Left lung (tissue), 4 donors: ENCODE measurements at regions not wholly inside any gene's neighbourhood (a gene's known extent, or its start where the extent isn't known, plus 50 kb on each side); places are given as distances from the start of the nearest gene placed in this dataset.
"Not testable (repeated sequence)": the region's sequence is repeated elsewhere in the genome, so short reads cannot be mapped to it uniquely, and the experiment has no call there.

Experiments
- ATAC-seq: fragments of 200-7000 bp; cut with Tn5 transposase; one replicate; pipeline ENCODE4 v1.9.1; 2020; ENCODE audit warnings: moderate library complexity
- DNase-seq, 4 donors: peaks; one replicate each; pipeline ENCODE4 v3.0.0-alpha.2; 2013 to 2020
- H3K27ac ChIP-seq, 2 donors: fragments of 200-600 bp; sonication (generic) in 1 of 2; one replicate each; pipeline versions ENCODE4 v1.5.0 to v1.8.0; 2020 to 2021
- H3K27me3 ChIP-seq, 2 donors: fragments of 200-600 bp; sonication (generic) in 1 of 2; one replicate each; pipeline versions ENCODE4 v1.5.0 to v1.8.0; 2020 to 2021
- H3K36me3 ChIP-seq, 2 donors: fragments of 200-600 bp; sonication (generic) in 1 of 2; one replicate each; pipeline versions ENCODE4 v1.5.0 to v1.8.0; 2020 to 2021
- H3K4me1 ChIP-seq, 2 donors: fragments of 200-600 bp; one replicate each; pipeline ENCODE4 v1.8.0; 2021
- H3K4me3 ChIP-seq, 2 donors: fragments of 200-600 bp; sonication (generic) in 1 of 2; one replicate each; pipeline versions ENCODE4 v1.5.0 to v1.8.0; 2020 to 2021; ENCODE audit warnings: mild to moderate bottlenecking in 1 of 2
- H3K9me3 ChIP-seq, 2 donors: fragments of 200-600 bp; sonication (generic) in 1 of 2; one replicate each; pipeline versions ENCODE4 v1.5.0 to v1.8.0; 2020 to 2021
- CTCF ChIP-seq, 2 donors: fragments of 200-600 bp; sonication (generic) in 1 of 2; IDR thresholded peaks; one replicate each; pipeline versions ENCODE4 v1.5.0 to v1.8.0; 2021; ENCODE audit warnings: antibody characterized with exemption in 2 of 2
- intact Hi-C, 2 donors: fragments of 100-400 bp; cut with DNase I; formaldehyde crosslinking; loops; one replicate each; pipeline versions ENCODE4 v1.11.2 to v1.14.2; 2022
- donor health status: DM: no; HTN: yes; CAD: no.
- donor health status: DM: no; HTN: no; CAD: no.

- TF ChIP-seq CTCF (IDR thresholded peaks at IDR 0.05): no peak
- H3K4me3 ChIP-seq: no peak overlapping the region
- H3K27me3 ChIP-seq: peaks cover 0 to under 1% of the 10 kb centered on the region in 2 donors
- no peak for ATAC-seq
- peaks cover 0 to 5% of the 10 kb centered on the region in 2 donors for H3K36me3 ChIP-seq
- peaks cover 0 to 15% of the 10 kb centered on the region in 2 donors for H3K4me1 ChIP-seq
- intact Hi-C loops: no loop called here
- H3K9me3 ChIP-seq: peaks cover 0 to 17% of the 10 kb centered on the region in 2 donors
- DNase-seq: no peak
- no peak overlapping the region for H3K27ac ChIP-seq
Measured at GRCh38 chr4:3377557-3377956, 64.2 kb upstream of the HGFAC start.

GRCh38 chr4:3380336-3380735, 61.4 kb upstream of the HGFAC start:
- DNase-seq, intact Hi-C loops, H3K27me3 ChIP-seq, H3K27ac ChIP-seq, H3K36me3 ChIP-seq, H3K4me3 ChIP-seq, ATAC-seq: not testable (repeated sequence)
- Histone ChIP-seq H3K4me1 (peaks cover 0 to 12% of the 10 kb centered on the region in 2 donors), H3K9me3 (peaks cover 0 to 17% of the 10 kb centered on the region in 2 donors)

- DNase-seq, H3K36me3 ChIP-seq, intact Hi-C loops, H3K4me3 ChIP-seq, ATAC-seq, H3K27ac ChIP-seq, H3K27me3 ChIP-seq: not testable (repeated sequence)
- H3K9me3 ChIP-seq: peaks cover 0 to 17% of the 10 kb centered on the region in 2 donors
- peaks cover 0 to 20% of the 10 kb centered on the region in 2 donors for H3K4me1 ChIP-seq
Measured at GRCh38 chr4:3381208-3381607, 60.6 kb upstream of the HGFAC start.

GRCh38 chr4:3382251-3382650, 59.5 kb upstream of the HGFAC start:
- no peak for DNase-seq
- no peak for TF ChIP-seq CTCF (IDR thresholded peaks at IDR 0.05)
- Histone ChIP-seq H3K4me1 (peaks cover 0 to 31% of the 10 kb centered on the region in 2 donors), H3K36me3 (no peaks in the 10 kb centered on the region), H3K4me3 (no peak overlapping the region), H3K9me3 (peaks cover 0 to 17% of the 10 kb centered on the region in 2 donors), H3K27ac (no peak overlapping the region), H3K27me3 (no peaks in the 10 kb centered on the region)
- no peak for ATAC-seq
- intact Hi-C loops: no loop called here

GRCh38 chr4:3384391-3384770, 57.4 kb upstream of the HGFAC start:
- Histone ChIP-seq H3K27me3 (no peaks in the 10 kb centered on the region), H3K4me1 (peaks cover 0 to 52% of the 10 kb centered on the region in 2 donors), H3K4me3 (peak overlapping the region in 1 of 2 donors; percentile 31), H3K27ac (peak overlapping the region; percentile 81 to 86), H3K36me3 (no peaks in the 10 kb centered on the region), H3K9me3 (peaks cover 0 to 16% of the 10 kb centered on the region in 2 donors)
- TF ChIP-seq CTCF (IDR thresholded peaks at IDR 0.05): no peak
- intact Hi-C loops: no loop called here
- ATAC-seq (no peak), DNase-seq (peak in 1 of 4 donors; percentile 50)

- DNase-seq (peak in 2 of 4 donors; percentile 86 to 89), ATAC-seq (peak; percentile 47)
- intact Hi-C loops: no loop called here
- H3K27ac ChIP-seq: peak overlapping the region; percentile 81 to 86
- H3K4me3 ChIP-seq: peak overlapping the region in 1 of 2 donors; percentile 31
- H3K9me3 ChIP-seq: peaks cover 0 to 10% of the 10 kb centered on the region in 2 donors
- H3K27me3 ChIP-seq: no peaks in the 10 kb centered on the region
- peaks cover 0 to 59% of the 10 kb centered on the region in 2 donors for H3K4me1 ChIP-seq
- H3K36me3 ChIP-seq: no peaks in the 10 kb centered on the region
- no peak for TF ChIP-seq CTCF (IDR thresholded peaks at IDR 0.05)
Measured at GRCh38 chr4:3384771-3385710, 56.7 kb upstream of the HGFAC start.
